Mesothelial cell of epicardium (in vitro differentiated cells): ENCODE measurements at regions not wholly inside any gene's neighbourhood (a gene's known extent, or its start where the extent isn't known, plus 50 kb on each side); places are given as distances from the start of the nearest gene placed in this dataset.
"Not testable (repeated sequence)": the region's sequence is repeated elsewhere in the genome, so short reads cannot be mapped to it uniquely, and the experiment has no call there.

Experiments
- DNase-seq, 2 experiments: peaks; one replicate each; pipeline ENCODE4 v3.0.0; 2021; ENCODE audit warnings: low spot score in 2 of 2; ENCODE audit not compliant: unreplicated experiment in 2 of 2
- H3K27ac Mint-ChIP-seq: 2 replicates; pipeline ENCODE4 v1.8.0; 2021; ENCODE audit warnings: mixed read lengths
- H3K27me3 Mint-ChIP-seq: 2 replicates; pipeline ENCODE4 v1.8.0; 2021; ENCODE audit warnings: low read depth, mixed read lengths
- H3K36me3 Mint-ChIP-seq: 2 replicates; pipeline ENCODE4 v1.8.0; 2021; ENCODE audit warnings: mixed read lengths
- H3K4me1 Mint-ChIP-seq: 2 replicates; pipeline ENCODE4 v1.8.0; 2021; ENCODE audit warnings: mixed read lengths
- H3K4me3 Mint-ChIP-seq: 2 replicates; pipeline ENCODE4 v1.8.0; 2021; ENCODE audit warnings: mild to moderate bottlenecking, moderate library complexity, mixed read lengths
- H3K9me3 Mint-ChIP-seq: 2 replicates; pipeline ENCODE4 v1.8.0; 2021; ENCODE audit warnings: mixed read lengths
- TF ChIP-seq, protein P1 (sequence below): fragments of 200-600 bp; sonication (generic); IDR thresholded peaks from one replicate; pipeline ENCODE4 v1.5.0; 2021; ENCODE audit warnings: antibody characterized with exemption; ENCODE audit not compliant: unreplicated experiment

DNA sequence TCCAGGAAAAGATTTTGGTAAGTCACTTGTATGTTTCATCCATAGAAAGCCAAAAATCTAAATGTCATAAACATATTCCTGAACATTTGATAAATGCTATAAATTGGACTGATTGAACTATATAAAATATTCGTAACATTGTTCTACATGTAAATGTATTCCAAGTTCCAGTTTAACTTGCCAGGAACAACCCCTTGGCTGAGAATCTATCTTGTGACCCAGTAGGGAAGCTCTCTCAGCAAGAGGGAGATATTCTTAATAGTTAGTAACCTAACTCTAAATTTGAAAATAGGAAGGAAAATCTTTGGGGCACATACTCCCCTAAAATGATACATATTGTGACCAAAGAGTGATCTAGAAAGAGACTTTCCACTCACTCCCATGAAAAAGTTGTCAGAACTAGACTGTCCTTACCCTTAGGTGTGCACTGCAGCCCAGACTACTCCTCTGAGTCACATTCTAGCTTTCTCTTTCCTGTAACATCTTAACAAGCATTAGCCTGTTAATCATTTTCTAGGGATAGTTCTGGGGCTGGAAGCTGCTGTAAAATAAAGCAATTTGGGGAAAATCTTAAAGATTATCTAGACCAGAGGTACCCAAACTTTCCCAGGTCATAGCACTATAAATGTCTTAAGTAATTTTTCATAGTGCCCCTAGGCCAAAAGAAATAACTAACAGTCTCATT is 73.7 kb upstream of the SKAP2 start:
- Mint-ChIP-seq H3K9me3 (peaks cover 7% of the 10 kb centered on the region), H3K27ac (no peak overlapping the region), H3K4me1 (peaks cover 29% of the 10 kb centered on the region), H3K27me3 (no peaks in the 10 kb centered on the region), H3K36me3 (peaks cover 3% of the 10 kb centered on the region), H3K4me3 (no peak overlapping the region)
- no peak for DNase-seq
- TF ChIP-seq, protein P1, sequence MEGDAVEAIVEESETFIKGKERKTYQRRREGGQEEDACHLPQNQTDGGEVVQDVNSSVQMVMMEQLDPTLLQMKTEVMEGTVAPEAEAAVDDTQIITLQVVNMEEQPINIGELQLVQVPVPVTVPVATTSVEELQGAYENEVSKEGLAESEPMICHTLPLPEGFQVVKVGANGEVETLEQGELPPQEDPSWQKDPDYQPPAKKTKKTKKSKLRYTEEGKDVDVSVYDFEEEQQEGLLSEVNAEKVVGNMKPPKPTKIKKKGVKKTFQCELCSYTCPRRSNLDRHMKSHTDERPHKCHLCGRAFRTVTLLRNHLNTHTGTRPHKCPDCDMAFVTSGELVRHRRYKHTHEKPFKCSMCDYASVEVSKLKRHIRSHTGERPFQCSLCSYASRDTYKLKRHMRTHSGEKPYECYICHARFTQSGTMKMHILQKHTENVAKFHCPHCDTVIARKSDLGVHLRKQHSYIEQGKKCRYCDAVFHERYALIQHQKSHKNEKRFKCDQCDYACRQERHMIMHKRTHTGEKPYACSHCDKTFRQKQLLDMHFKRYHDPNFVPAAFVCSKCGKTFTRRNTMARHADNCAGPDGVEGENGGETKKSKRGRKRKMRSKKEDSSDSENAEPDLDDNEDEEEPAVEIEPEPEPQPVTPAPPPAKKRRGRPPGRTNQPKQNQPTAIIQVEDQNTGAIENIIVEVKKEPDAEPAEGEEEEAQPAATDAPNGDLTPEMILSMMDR: no peak

DNA sequence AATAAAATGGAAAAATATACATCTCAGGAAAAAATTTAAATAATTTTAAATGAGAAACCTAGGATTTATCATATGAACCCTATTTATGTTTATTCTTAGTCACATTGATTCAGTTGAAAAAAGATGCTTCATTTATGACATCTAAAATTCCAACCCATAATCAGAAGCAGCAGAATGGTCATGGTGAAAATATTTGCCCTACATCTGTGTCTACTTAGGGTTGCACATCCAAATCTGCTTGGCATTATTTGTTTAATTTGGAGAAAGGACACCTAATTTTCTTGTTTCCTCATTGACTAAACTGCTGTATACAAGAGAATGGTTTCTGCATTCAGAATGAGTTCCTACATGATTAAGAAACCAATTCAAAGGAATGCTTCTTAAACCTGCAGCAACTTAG is 72.9 kb upstream of the SKAP2 start:
- peaks cover 4% of the 10 kb centered on the region for H3K9me3 Mint-ChIP-seq
- H3K4me3 Mint-ChIP-seq: no peak overlapping the region
- TF ChIP-seq, protein P1: no peak
- no peak overlapping the region for H3K27ac Mint-ChIP-seq
- peaks cover 27% of the 10 kb centered on the region for H3K4me1 Mint-ChIP-seq
- DNase-seq: no peak
- peaks cover 3% of the 10 kb centered on the region for H3K36me3 Mint-ChIP-seq
- H3K27me3 Mint-ChIP-seq: no peaks in the 10 kb centered on the region

DNA sequence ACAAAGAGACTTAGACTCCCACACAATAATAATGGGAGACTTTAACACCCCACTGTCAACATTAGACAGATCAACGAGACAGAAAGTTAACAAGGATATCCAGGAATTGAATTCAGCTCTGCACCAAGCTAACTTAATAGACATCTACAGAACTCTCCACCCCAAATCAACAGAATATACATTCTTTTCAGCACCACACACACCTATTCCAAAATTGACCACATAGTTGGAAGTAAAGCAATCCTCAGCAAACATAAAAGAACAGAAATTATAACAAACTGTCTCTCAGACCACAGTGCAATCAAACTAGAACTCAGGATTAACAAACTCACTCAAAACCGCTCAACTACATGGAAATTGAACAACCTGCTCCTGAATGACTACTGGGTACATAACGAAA is 68.2 kb upstream of the SKAP2 start:
- not testable (repeated sequence) for DNase-seq, H3K27ac Mint-ChIP-seq

DNA sequence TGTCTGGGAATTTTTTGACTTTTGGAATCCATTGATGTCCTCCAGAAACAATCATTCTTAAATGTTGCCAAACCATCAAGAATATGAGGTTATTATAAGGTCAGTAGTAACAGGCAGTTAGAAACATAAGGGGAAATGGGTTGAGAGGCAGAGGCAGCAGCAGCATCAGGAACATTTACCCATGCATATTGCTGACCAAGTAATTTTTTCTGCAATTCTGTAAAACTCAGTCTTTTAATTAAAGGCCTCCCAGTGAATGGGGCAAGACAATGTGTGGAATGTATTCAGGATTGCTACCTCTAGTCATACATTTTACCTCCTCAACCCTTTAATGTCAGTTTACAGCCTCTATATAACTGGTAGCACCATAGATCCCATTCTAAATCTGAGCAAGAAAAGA is 66.5 kb upstream of the SKAP2 start:
- TF ChIP-seq, protein P1: no peak
- no peaks in the 10 kb centered on the region for H3K9me3 Mint-ChIP-seq
- H3K27ac Mint-ChIP-seq: peak overlapping the region; percentile 88
- no peaks in the 10 kb centered on the region for H3K36me3 Mint-ChIP-seq
- H3K4me1 Mint-ChIP-seq: peaks cover 37% of the 10 kb centered on the region
- H3K4me3 Mint-ChIP-seq: no peak overlapping the region
- H3K27me3 Mint-ChIP-seq: no peaks in the 10 kb centered on the region
- no peak for DNase-seq

More for the DNA sequence above, 68.2 kb upstream of the SKAP2 start:
- H3K27me3 Mint-ChIP-seq, H3K9me3 Mint-ChIP-seq, H3K4me3 Mint-ChIP-seq, H3K36me3 Mint-ChIP-seq: not testable (repeated sequence)
- peaks cover 33% of the 10 kb centered on the region for H3K4me1 Mint-ChIP-seq

DNA sequence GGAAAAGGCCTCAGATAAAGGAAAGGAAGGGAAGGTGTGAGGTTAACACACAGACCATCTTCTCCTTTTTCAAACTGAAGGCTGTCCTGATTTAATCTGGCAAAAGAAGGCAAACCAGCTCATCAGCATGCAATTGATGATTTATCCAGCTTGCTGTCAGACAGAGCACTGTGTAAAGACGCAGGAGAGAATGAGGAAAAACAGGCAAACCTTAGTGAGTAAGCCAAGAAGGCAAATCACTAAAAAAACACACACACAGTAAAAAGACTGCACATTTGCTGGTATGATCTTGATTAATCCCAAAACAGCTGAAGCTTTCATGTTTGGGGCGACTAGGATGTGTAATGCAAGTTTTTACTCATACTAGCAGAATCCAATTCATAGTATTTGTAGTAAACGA is 65.8 kb upstream of the SKAP2 start:
- no peak for DNase-seq
- H3K4me3 Mint-ChIP-seq: no peak overlapping the region
- H3K27me3 Mint-ChIP-seq: no peaks in the 10 kb centered on the region
- H3K36me3 Mint-ChIP-seq: no peaks in the 10 kb centered on the region
- TF ChIP-seq, protein P1: no peak
- H3K9me3 Mint-ChIP-seq: no peaks in the 10 kb centered on the region
- H3K27ac Mint-ChIP-seq: peak overlapping the region; percentile 28
- H3K4me1 Mint-ChIP-seq: peaks cover 43% of the 10 kb centered on the region

DNA sequence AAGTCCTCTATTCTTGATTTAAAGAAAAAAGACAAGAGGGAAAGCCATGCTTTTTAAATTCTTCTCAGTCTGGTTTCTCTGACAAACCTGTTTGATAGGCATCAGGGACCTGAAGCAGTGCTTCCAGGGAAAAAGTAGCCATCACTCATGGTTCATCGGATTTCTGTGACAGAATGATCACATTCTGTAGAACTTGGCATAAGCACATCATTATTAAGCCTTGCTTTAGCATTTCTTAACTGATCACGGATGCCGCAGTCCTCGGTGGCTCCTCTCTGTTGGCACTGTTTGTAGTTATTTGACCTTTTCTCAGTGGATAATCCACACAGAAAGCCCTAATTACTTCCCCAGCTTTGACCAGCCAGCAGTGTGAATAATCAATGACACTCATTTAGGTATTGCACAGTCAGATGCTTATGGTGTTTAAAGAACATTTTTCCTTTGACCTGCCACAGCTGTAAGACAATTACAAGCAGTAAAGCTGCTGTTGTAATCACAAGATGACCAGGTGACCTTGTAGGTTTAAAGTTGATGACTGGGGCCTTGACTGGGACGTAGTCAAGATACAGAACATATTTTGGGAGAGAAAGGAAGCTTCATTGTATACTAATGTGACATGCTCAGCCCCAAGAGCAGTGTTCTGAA is 64.4 kb upstream of the SKAP2 start:
- H3K4me1 Mint-ChIP-seq: peaks cover 57% of the 10 kb centered on the region
- peak overlapping the region; percentile 13 for H3K27ac Mint-ChIP-seq
- no peaks in the 10 kb centered on the region for H3K9me3 Mint-ChIP-seq
- no peaks in the 10 kb centered on the region for H3K27me3 Mint-ChIP-seq
- DNase-seq: no peak
- TF ChIP-seq, protein P1: no peak
- no peak overlapping the region for H3K4me3 Mint-ChIP-seq
- no peaks in the 10 kb centered on the region for H3K36me3 Mint-ChIP-seq
